H1 (cell line): ENCODE measurements at regions not wholly inside any gene's neighbourhood (a gene's known extent, or its start where the extent isn't known, plus 50 kb on each side); places are given as distances from the start of the nearest gene placed in this dataset.

Experiments
- CTCF ChIA-PET: fragments of 300-600 bp; sonication (Branson Sonifier 250); formaldehyde crosslinking; loops from one replicate; lab custom pipeline; 2021; ENCODE audit not compliant: partially characterized antibody; lab: Charles Lee
- POLR2A ChIA-PET: fragments of 300-600 bp; sonication (Branson Sonifier 250); formaldehyde crosslinking; loops from one replicate; lab custom pipeline; 2021; ENCODE audit warnings: inconsistent platforms; ENCODE audit not compliant: partially characterized antibody; lab: Charles Lee
- DNase-seq, 2 experiments: peaks; one replicate each; pipeline versions ENCODE4 v3.0.0 to v3.0.0-alpha.2; 2010 to 2022; ENCODE audit warnings: low spot score in 2 of 2, low read depth in 1 of 2, mixed read lengths in 1 of 2
- FAIRE-seq: peaks from 2 replicates; lab custom pipeline; 2011; peaks lifted over from hg19 to GRCh38; lab: Jason Lieb, UNC
- H2AFZ ChIP-seq: 2 replicates; pipeline ENCODE4 v1.8.1; 2012; ENCODE audit warnings: low read length, inconsistent platforms
- H2AK5ac ChIP-seq: 2 replicates; pipeline ENCODE4 v1.6.1; 2013; ENCODE audit warnings: low read depth, low read length
- H2BK120ac ChIP-seq: replicated peaks from 2 replicates; pipeline ENCODE3; 2013; ENCODE audit warnings: low read depth, low read length, inconsistent platforms
- H2BK12ac ChIP-seq: 2 replicates; pipeline ENCODE4 v1.6.1; 2013; ENCODE audit warnings: low read depth, low read length
- H2BK15ac ChIP-seq: 2 replicates; pipeline ENCODE4 v1.6.1; 2013; ENCODE audit warnings: low read length
- H2BK20ac ChIP-seq: 2 replicates; pipeline ENCODE4 v1.6.1; 2013; ENCODE audit warnings: low read length
- H2BK5ac ChIP-seq: 2 replicates; pipeline ENCODE4 v1.6.1; 2013; ENCODE audit warnings: low read depth, low read length
- H3K14ac ChIP-seq: 2 replicates; pipeline ENCODE4 v1.6.1; 2013; ENCODE audit warnings: inconsistent platforms; ENCODE audit not compliant: insufficient read length
- H3K18ac ChIP-seq: 2 replicates; pipeline ENCODE4 v1.6.1; 2013; ENCODE audit warnings: low read length; ENCODE audit errors: extremely low read depth
- H3K23ac ChIP-seq: 2 replicates; pipeline ENCODE4 v1.6.1; 2013; ENCODE audit warnings: inconsistent platforms; ENCODE audit not compliant: insufficient read length
- H3K23me2 ChIP-seq: 2 replicates; pipeline ENCODE4 v1.6.1; 2013; ENCODE audit warnings: low read depth, low read length
- H3K27ac ChIP-seq: 2 replicates; pipeline ENCODE4 v1.6.1; 2011; ENCODE audit warnings: low read depth, low read length, inconsistent platforms
- H3K27me3 ChIP-seq, 4 experiments: replicated peaks in 1 of 4; 1 replicate in 1 of 4; 2 replicates in 3 of 4; pipeline versions ENCODE4 v1.6.1 to v1.8.1; 2011 to 2013; ENCODE audit warnings: low read length in 3 of 4, mild to moderate bottlenecking in 3 of 4, inconsistent platforms in 2 of 4, mixed read lengths in 2 of 4, moderate library complexity in 1 of 4; ENCODE audit not compliant: control insufficient read depth in 3 of 4, insufficient read depth in 3 of 4; ENCODE audit errors: extremely low read depth in 1 of 4
- H3K36me3 ChIP-seq, 4 experiments: 2 replicates each; pipeline versions ENCODE4 v1.6.1 to v1.8.1; 2011 to 2013; ENCODE audit warnings: mild to moderate bottlenecking in 4 of 4, low read length in 3 of 4, moderate library complexity in 2 of 4, control low read depth in 1 of 4, inconsistent platforms in 1 of 4; ENCODE audit not compliant: insufficient read depth in 4 of 4, control insufficient read depth in 2 of 4
- H3K4ac ChIP-seq: replicated peaks from 2 replicates; pipeline ENCODE3; 2013; ENCODE audit warnings: low read length, low read depth, mixed read lengths, inconsistent platforms; ENCODE audit not compliant: insufficient read length
- H3K4me1 ChIP-seq, 4 experiments: replicated peaks in 1 of 4; 1 replicate in 1 of 4; 2 replicates in 3 of 4; pipeline versions ENCODE4 v1.6.1 to v1.8.1; 2011 to 2013; ENCODE audit warnings: low read length in 3 of 4, inconsistent platforms in 2 of 4, mixed read lengths in 1 of 4; ENCODE audit not compliant: insufficient read depth in 4 of 4, control insufficient read depth in 3 of 4
- H3K4me2 ChIP-seq, 2 experiments: 2 replicates each; pipeline versions ENCODE4 v1.6.1 to v1.8.1; 2011 to 2013; ENCODE audit warnings: low read depth in 2 of 2, low read length in 2 of 2, control low read depth in 1 of 2, inconsistent platforms in 1 of 2, mild to moderate bottlenecking in 1 of 2; ENCODE audit not compliant: insufficient read depth in 1 of 2
- H3K4me3 ChIP-seq, 4 experiments: fragments of 200-600, 300-600 bp in 1 of 4; sonication (generic), shearing (Covaris generic), sonication (Bioruptor Twin) in 1 of 4; 2 replicates each; pipeline versions ENCODE4 v1.5.1 to v1.8.1; 2011 to 2016; ENCODE audit warnings: low read length in 4 of 4, low read depth in 3 of 4, control low read depth in 2 of 4, inconsistent platforms in 2 of 4, mild to moderate bottlenecking in 2 of 4, mixed read lengths in 1 of 4, moderate library complexity in 1 of 4; ENCODE audit not compliant: insufficient read depth in 2 of 4; ENCODE audit errors: extremely low read depth in 1 of 4
- H3K56ac ChIP-seq: replicated peaks from 2 replicates; pipeline ENCODE3; 2013; ENCODE audit warnings: low read depth, mild to moderate bottlenecking, mixed read lengths, low read length, inconsistent platforms; ENCODE audit not compliant: insufficient read length
- H3K79me1 ChIP-seq: 2 replicates; pipeline ENCODE4 v1.6.1; 2013; ENCODE audit warnings: low read depth, low read length, control low read depth
- H3K79me2 ChIP-seq, 2 experiments: 2 replicates each; pipeline versions ENCODE4 v1.6.1 to v1.8.1; 2012 to 2013; ENCODE audit warnings: low read length in 2 of 2, mild to moderate bottlenecking in 2 of 2, inconsistent platforms in 1 of 2; ENCODE audit not compliant: insufficient read depth in 2 of 2, control insufficient read depth in 1 of 2
- H3K9ac ChIP-seq, 4 experiments: replicated peaks in 1 of 4; 1 replicate in 1 of 4; 2 replicates in 3 of 4; pipeline versions ENCODE4 v1.6.1 to v1.8.1; 2011 to 2013; ENCODE audit warnings: low read depth in 3 of 4, low read length in 3 of 4, control low read depth in 2 of 4, mild to moderate bottlenecking in 2 of 4, moderate library complexity in 2 of 4, inconsistent platforms in 1 of 4; ENCODE audit errors: extremely low read depth in 1 of 4
- H3K9me3 ChIP-seq, 2 experiments: 2 replicates each; pipeline versions ENCODE4 v1.6.1 to v1.8.1; 2012 to 2013; ENCODE audit warnings: mild to moderate bottlenecking in 2 of 2, moderate library complexity in 2 of 2, control low read depth in 1 of 2, inconsistent platforms in 1 of 2, low read depth in 1 of 2, low read length in 1 of 2, mixed read lengths in 1 of 2; ENCODE audit not compliant: insufficient read depth in 2 of 2
- H4K20me1 ChIP-seq, 2 experiments: replicated peaks in 1 of 2; 2 replicates each; pipeline versions ENCODE3 to v1.8.1; 2011 to 2013; ENCODE audit warnings: inconsistent platforms in 2 of 2, low read length in 2 of 2, mild to moderate bottlenecking in 1 of 2; ENCODE audit not compliant: insufficient read depth in 2 of 2, control insufficient read depth in 1 of 2
- H4K5ac ChIP-seq: 2 replicates; pipeline ENCODE4 v1.6.1; 2013; ENCODE audit warnings: low read length, low read depth, mixed read lengths, inconsistent platforms; ENCODE audit not compliant: insufficient read length
- H4K8ac ChIP-seq: 2 replicates; pipeline ENCODE4 v1.8.0; 2013; ENCODE audit warnings: mild to moderate bottlenecking, moderate library complexity, low read length, inconsistent platforms; ENCODE audit not compliant: insufficient read depth; ENCODE audit errors: extremely low read depth
- H4K91ac ChIP-seq: replicated peaks from 2 replicates; pipeline ENCODE3; 2013; ENCODE audit warnings: low read length, mixed read lengths, inconsistent platforms; ENCODE audit not compliant: insufficient read length
- BACH1 ChIP-seq: IDR thresholded peaks from 2 replicates; pipeline ENCODE4 v1.6.1; 2012; ENCODE audit warnings: low read length, improper control_type of control experiment
- CBX5 ChIP-seq: fragments of 300-800, 300-1000 bp; sonication (generic); IDR thresholded peaks from 2 replicates; pipeline ENCODE4 v1.7.1; 2016; ENCODE audit warnings: antibody characterized with exemption, low read length, low read depth
- CTBP2 ChIP-seq: IDR thresholded peaks from 2 replicates; pipeline ENCODE4 v1.7.0; 2011; ENCODE audit warnings: borderline replicate concordance, mild to moderate bottlenecking, moderate library complexity, mixed read lengths, low read length; ENCODE audit not compliant: insufficient read depth, insufficient read length
- EGR1 ChIP-seq: IDR thresholded peaks from 2 replicates; pipeline ENCODE4 v1.6.1; 2011; ENCODE audit warnings: low read depth, low read length, borderline replicate concordance
- KDM4A ChIP-seq: IDR thresholded peaks from one replicate; pipeline ENCODE4 v1.7.1; 2012; ENCODE audit warnings: low read depth, mild to moderate bottlenecking, moderate library complexity, low read length, inconsistent platforms; ENCODE audit not compliant: severe bottlenecking
- MAFK ChIP-seq: IDR thresholded peaks from 2 replicates; pipeline ENCODE4 v1.6.1; 2012; ENCODE audit warnings: low read depth, mild to moderate bottlenecking, improper control_type of control experiment, low read length
- NANOG ChIP-seq: IDR thresholded peaks from 2 replicates; pipeline ENCODE4 v1.6.1; 2011; ENCODE audit warnings: low read length, low read depth, mild to moderate bottlenecking, inconsistent platforms; ENCODE audit not compliant: insufficient read depth, poor library complexity, severe bottlenecking
- PHF8 ChIP-seq: fragments of 200-600 bp; sonication (generic); conservative IDR thresholded peaks from 2 replicates; pipeline ENCODE4 v1.7.1; 2012; ENCODE audit warnings: low read depth, mild to moderate bottlenecking, inconsistent platforms, low read length, moderate library complexity
- RAD21 ChIP-seq, 2 experiments: IDR thresholded peaks in 1 of 2; conservative IDR thresholded peaks in 1 of 2; 2 replicates each; pipeline ENCODE4 v1.6.1; 2011; ENCODE audit warnings: low read depth in 2 of 2, low read length in 2 of 2, improper control_type of control experiment in 1 of 2, inconsistent platforms in 1 of 2, mild to moderate bottlenecking in 1 of 2, moderate library complexity in 1 of 2
- RBBP5 ChIP-seq: IDR thresholded peaks from 2 replicates; pipeline ENCODE4 v1.7.1; 2012; ENCODE audit warnings: low read depth, mild to moderate bottlenecking, inconsistent platforms, low read length, moderate library complexity, borderline replicate concordance
- SIX5 ChIP-seq: IDR thresholded peaks from 2 replicates; pipeline ENCODE4 v1.6.1; 2011; ENCODE audit warnings: mild to moderate bottlenecking, low read depth, low read length
- SP1 ChIP-seq: IDR thresholded peaks from 2 replicates; pipeline ENCODE4 v1.6.1; 2011; ENCODE audit warnings: low read depth, low read length
- SUZ12 ChIP-seq: fragments of 200-600 bp; sonication (generic); IDR thresholded peaks from 2 replicates; pipeline ENCODE4 v1.6.1; 2012; ENCODE audit warnings: mild to moderate bottlenecking, inconsistent platforms, low read length, moderate library complexity, mixed read lengths
- TAF1 ChIP-seq: IDR thresholded peaks from 2 replicates; pipeline ENCODE4 v1.6.1; 2011; ENCODE audit warnings: mild to moderate bottlenecking, low read depth, low read length
- TF ChIP-seq, protein P1 (sequence below): IDR thresholded peaks from 2 replicates; pipeline ENCODE4 v1.6.1; 2011; ENCODE audit warnings: low read depth, mild to moderate bottlenecking, low read length; ENCODE audit not compliant: insufficient read depth

DNA sequence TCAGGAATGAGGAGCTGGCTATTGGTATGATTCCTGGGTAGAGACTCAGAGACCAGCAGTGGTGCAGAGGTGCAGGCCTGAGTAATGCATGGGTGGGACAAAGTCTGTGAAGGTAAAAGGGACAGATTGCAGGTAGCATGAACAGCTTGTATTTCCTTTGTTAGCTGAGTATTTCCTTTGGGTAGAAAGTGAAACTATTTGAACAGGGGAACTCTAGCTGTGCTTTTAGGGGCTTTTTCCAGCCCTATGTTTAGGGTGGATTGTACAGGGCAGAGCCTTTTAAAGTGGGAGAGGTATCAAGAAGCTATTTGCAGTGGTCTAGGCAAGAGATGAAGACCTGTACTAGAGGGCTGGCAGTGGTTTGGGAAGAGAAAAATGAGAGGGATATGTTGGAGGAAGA, 739.9 kb downstream of the REEP3 start:
- ChIA-PET CTCF (interaction anchor here (3.9 kb wide), 1 partner anchor 12 kb away, joined by 30 read pairs; no protein-coding TSS in a partner anchor), POLR2A (no interaction called here)
- H3K9me3 ChIP-seq = no peaks in the 10 kb centered on the region
- H3K4ac ChIP-seq = no peak overlapping the region
- H3K4me2 ChIP-seq = no peak overlapping the region
- H2BK12ac ChIP-seq = no peak overlapping the region
- H2BK15ac ChIP-seq = no peak overlapping the region
- H3K23me2 ChIP-seq = peaks cover 2% of the 10 kb centered on the region; the same call in 1 of the 2 replicates
- H3K18ac ChIP-seq = no peak overlapping the region
- no peak overlapping the region for H3K27ac ChIP-seq
- no peak for FAIRE-seq
- no peak overlapping the region for H3K23ac ChIP-seq
- no peak overlapping the region for H2AK5ac ChIP-seq
- H4K8ac ChIP-seq = no peak overlapping the region
- no peak overlapping the region for H2BK20ac ChIP-seq
- peak overlapping the region; percentile 76; the same call in 1 of the 2 replicates for H2AFZ ChIP-seq
- H3K4me3 ChIP-seq = no peak overlapping the region
- no peak overlapping the region for H4K5ac ChIP-seq
- no peaks in the 10 kb centered on the region for H3K79me1 ChIP-seq
- no peaks in the 10 kb centered on the region for H3K4me1 ChIP-seq
- H4K91ac ChIP-seq = no peak overlapping the region
- no peaks in the 10 kb centered on the region for H3K27me3 ChIP-seq
- DNase-seq = no peak
- no peak overlapping the region for H2BK120ac ChIP-seq
- no peak overlapping the region for H3K56ac ChIP-seq
- H3K14ac ChIP-seq = no peak overlapping the region
- H3K9ac ChIP-seq = no peak overlapping the region
- H3K36me3 ChIP-seq = no peaks in the 10 kb centered on the region
- H3K79me2 ChIP-seq = no peaks in the 10 kb centered on the region
- no peak overlapping the region for H2BK5ac ChIP-seq
- H4K20me1 ChIP-seq = no peaks in the 10 kb centered on the region
- no peak for TF ChIP-seq SP1
- TF ChIP-seq BACH1 = no peak
- no peak for TF ChIP-seq RBBP5
- TF ChIP-seq KDM4A = no peak
- TF ChIP-seq NANOG = no peak
- TF ChIP-seq SUZ12 = no peak
- TF ChIP-seq CTBP2 = no peak
- no peak for TF ChIP-seq MAFK
- TF ChIP-seq CBX5 = no peak
- no peak for TF ChIP-seq RAD21 (IDR thresholded peaks at IDR 0.05 in 1 of 2, conservative IDR thresholded peaks at IDR 0.05 in 1 of 2; ENCODE audit: low read depth in 2 of 2, low read length in 2 of 2)
- TF ChIP-seq, protein P1, sequence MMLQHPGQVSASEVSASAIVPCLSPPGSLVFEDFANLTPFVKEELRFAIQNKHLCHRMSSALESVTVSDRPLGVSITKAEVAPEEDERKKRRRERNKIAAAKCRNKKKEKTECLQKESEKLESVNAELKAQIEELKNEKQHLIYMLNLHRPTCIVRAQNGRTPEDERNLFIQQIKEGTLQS = no peak
- no peak for TF ChIP-seq PHF8
- no peak for TF ChIP-seq EGR1
- TF ChIP-seq TAF1 = no peak
- TF ChIP-seq SIX5 = no peak
